ENCODE measurements at regions not wholly inside any gene's neighbourhood (a gene's known extent, or its start where the extent isn't known, plus 50 kb on each side); places are given as distances from the start of the nearest gene placed in this dataset.
"Not testable (repeated sequence)": the region's sequence is repeated elsewhere in the genome, so short reads cannot be mapped to it uniquely, and the experiment has no call there.

DNA sequence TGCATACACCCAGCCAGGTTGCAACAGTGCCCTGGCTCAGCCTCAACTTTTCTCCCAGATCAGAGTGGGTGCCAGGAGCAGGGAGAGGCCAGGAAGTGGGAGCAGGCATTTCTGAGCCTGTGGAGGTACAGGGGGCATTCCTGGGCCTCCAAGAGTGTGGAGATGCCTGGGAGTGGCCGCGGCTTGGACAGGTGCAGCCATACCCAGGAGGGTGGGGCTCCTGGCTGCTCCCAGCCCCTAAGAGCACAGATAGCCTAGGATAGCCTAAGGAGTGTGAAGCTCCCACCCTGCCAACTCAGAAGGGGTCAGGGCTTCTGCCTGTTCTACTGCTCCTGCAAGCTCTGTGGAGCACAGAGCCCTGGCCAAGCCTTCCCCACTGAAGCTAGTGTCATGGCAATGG, 543.4 kb downstream of the RPL10L start:
- no peak overlapping the region for H3K4me3 ChIP-seq
- H3K4me1 ChIP-seq = no peaks in the 10 kb centered on the region
- TF ChIP-seq, protein P1, sequence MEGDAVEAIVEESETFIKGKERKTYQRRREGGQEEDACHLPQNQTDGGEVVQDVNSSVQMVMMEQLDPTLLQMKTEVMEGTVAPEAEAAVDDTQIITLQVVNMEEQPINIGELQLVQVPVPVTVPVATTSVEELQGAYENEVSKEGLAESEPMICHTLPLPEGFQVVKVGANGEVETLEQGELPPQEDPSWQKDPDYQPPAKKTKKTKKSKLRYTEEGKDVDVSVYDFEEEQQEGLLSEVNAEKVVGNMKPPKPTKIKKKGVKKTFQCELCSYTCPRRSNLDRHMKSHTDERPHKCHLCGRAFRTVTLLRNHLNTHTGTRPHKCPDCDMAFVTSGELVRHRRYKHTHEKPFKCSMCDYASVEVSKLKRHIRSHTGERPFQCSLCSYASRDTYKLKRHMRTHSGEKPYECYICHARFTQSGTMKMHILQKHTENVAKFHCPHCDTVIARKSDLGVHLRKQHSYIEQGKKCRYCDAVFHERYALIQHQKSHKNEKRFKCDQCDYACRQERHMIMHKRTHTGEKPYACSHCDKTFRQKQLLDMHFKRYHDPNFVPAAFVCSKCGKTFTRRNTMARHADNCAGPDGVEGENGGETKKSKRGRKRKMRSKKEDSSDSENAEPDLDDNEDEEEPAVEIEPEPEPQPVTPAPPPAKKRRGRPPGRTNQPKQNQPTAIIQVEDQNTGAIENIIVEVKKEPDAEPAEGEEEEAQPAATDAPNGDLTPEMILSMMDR (IDR thresholded peaks at IDR 0.05) = no peak
- H3K9me3 ChIP-seq = no peaks in the 10 kb centered on the region
- H3K36me3 ChIP-seq = no peaks in the 10 kb centered on the region
- no peak for DNase-seq (ENCODE audit: low spot score in 2 of 2)
- no peaks in the 10 kb centered on the region for H3K27me3 ChIP-seq
- intact Hi-C loops (cut with DNase I) = no loop called here
- no peak overlapping the region for H3K27ac ChIP-seq

DNA sequence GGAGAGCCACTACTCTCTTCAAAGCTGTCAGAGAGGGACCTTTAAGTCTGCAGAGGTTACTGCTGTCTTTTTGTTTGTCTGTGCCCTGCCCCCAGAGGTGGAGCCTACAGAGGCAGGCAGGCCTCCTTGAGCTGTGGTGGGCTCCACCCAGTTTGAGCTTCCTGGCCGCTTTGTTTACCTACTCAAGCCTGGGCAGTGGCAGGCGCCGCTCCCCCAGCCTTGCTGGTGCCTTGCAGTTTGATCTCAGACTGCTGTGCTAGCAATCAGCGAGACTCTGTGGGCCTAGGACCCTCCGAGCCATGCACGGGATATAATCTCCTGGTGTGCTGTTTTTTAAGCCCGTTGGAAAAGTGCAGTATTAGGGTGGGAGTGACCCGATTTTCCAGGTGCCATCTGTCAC, 550.7 kb downstream of the RPL10L start:
- DNase-seq (ENCODE audit: low spot score in 2 of 2); H3K9me3 ChIP-seq; H3K27ac ChIP-seq; H3K27me3 ChIP-seq; H3K36me3 ChIP-seq; H3K4me3 ChIP-seq; H3K4me1 ChIP-seq; intact Hi-C loops (cut with DNase I): not testable (repeated sequence)

DNA sequence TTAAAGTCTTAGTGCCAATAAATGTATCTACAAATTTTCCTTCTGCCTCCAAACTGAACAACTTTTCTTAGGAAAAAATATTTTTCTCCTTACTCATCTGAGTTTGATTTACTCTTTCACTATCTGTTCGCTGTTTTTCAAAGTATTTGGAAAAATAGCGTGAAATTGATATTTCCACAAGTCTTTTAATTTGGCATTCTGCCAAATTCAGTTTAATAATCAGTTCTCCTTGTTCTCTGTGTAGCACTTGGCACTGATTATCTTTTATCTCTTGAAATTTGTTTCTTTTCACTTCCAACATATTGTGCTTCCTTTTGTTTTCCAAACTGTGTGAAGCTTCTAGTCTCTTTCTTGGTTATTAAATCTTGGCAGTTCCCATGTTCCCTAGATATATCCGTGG, 559.8 kb downstream of the RPL10L start:
- Histone ChIP-seq H3K4me3 (no peak overlapping the region), H3K9me3 (no peaks in the 10 kb centered on the region), H3K27me3 (no peaks in the 10 kb centered on the region), H3K36me3 (no peaks in the 10 kb centered on the region), H3K27ac (no peak overlapping the region), H3K4me1 (no peaks in the 10 kb centered on the region)
- no peak for DNase-seq (ENCODE audit: low spot score in 2 of 2)
- intact Hi-C loops (cut with DNase I) = no loop called here
- TF ChIP-seq, protein P1 (IDR thresholded peaks at IDR 0.05) = no peak

DNA sequence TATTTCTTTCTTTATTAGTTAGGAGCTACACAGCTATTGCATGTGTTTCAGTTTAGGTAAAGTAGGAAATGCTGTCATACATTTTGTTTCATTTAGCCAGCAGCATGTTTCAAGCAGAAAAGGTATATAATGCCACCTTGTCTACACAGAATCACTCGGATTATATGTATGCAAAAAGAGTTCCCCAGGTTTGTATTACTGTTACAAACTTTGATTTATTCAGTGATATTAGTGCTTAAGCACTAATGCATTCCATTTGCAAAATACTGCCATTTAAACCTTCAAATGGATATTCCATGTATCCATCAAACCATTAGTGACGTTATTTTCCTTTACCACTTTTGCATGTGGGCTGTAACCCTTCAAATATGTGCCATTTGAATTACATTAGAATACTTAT, 564.0 kb downstream of the RPL10L start:
- Histone ChIP-seq H3K27ac (no peak overlapping the region), H3K9me3 (no peaks in the 10 kb centered on the region), H3K4me1 (no peaks in the 10 kb centered on the region), H3K27me3 (no peaks in the 10 kb centered on the region), H3K36me3 (no peaks in the 10 kb centered on the region), H3K4me3 (no peak overlapping the region)
- TF ChIP-seq, protein P1 (IDR thresholded peaks at IDR 0.05) = no peak
- DNase-seq (ENCODE audit: low spot score in 2 of 2) = no peak
- intact Hi-C loops (cut with DNase I) = no loop called here

DNA sequence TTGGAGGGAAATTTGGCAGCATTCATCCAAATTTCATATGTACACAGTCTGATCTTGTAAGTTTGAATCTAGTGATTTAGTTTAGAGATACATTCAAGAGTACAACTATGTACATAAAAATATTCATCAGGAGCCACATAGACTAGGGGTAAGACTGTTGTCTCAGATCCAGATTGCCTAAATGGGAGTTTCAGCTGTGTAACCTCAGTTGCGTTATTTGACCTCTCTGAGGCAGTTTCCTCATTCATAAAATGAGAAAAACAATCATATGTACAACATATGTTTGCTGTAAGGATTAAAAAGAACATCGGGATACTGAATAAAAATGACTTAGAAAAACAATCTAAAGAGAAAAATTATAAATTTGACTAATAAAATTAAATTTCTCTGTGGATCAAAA, 577.5 kb downstream of the RPL10L start:
- intact Hi-C loops (cut with DNase I) = no loop called here
- Histone ChIP-seq H3K9me3 (no peaks in the 10 kb centered on the region), H3K4me3 (no peak overlapping the region), H3K27me3 (no peaks in the 10 kb centered on the region), H3K27ac (no peak overlapping the region), H3K36me3 (no peaks in the 10 kb centered on the region), H3K4me1 (no peaks in the 10 kb centered on the region)
- TF ChIP-seq, protein P1 (IDR thresholded peaks at IDR 0.05) = no peak
- no peak for DNase-seq (ENCODE audit: low spot score in 2 of 2)

DNA sequence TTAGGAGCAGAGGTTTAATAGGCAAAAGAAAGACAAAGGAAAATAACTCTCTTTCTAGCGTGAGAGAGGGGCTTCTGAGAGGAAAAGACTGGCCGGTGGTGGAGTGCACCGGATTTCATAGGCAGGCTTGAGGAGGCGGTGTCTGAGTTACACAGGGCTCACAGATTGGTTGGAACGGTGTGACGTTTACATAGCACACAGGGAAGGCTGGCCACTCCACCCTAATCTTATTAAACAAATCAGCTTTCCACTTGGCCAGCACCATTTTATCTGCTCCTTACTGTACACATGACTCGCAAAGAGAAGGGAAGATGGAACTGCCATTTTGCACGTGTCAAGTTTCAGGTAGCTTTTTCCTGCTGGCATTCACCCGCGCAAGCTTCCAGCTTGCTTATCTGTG, 587.7 kb downstream of the RPL10L start:
- Histone ChIP-seq H3K36me3 (no peaks in the 10 kb centered on the region), H3K4me3 (no peak overlapping the region), H3K4me1 (no peaks in the 10 kb centered on the region), H3K27ac (no peak overlapping the region), H3K27me3 (no peaks in the 10 kb centered on the region), H3K9me3 (no peaks in the 10 kb centered on the region)
- TF ChIP-seq, protein P1 (IDR thresholded peaks at IDR 0.05) = no peak
- no peak for DNase-seq (ENCODE audit: low spot score in 2 of 2)
- intact Hi-C loops (cut with DNase I) = no loop called here
